ENCODE measurements at regions not wholly inside any gene's neighbourhood (a gene's known extent, or its start where the extent isn't known, plus 50 kb on each side); places are given as distances from the start of the nearest gene placed in this dataset.

GRCh38 chr6:88220493-88220892 is 54.3 kb upstream of the CNR1 start:
- Mint-ChIP-seq H3K9me3 (no peaks in the 10 kb centered on the region), H3K36me3 (no peaks in the 10 kb centered on the region), H3K27me3 (ENCODE audit: insufficient read depth, low read depth) (peaks cover 10% of the 10 kb centered on the region), H3K4me1 (no peaks in the 10 kb centered on the region), H3K4me3 (no peak overlapping the region), H3K27ac (no peak overlapping the region)
- H3K4me3 ChIP-seq = no peak overlapping the region
- peak; percentile 49 for DNase-seq (ENCODE audit: low spot score)
- H3K4me2 ChIP-seq = no peak overlapping the region
- H3K4me1 ChIP-seq = no peaks in the 10 kb centered on the region
- H4K20me1 ChIP-seq (ENCODE audit: low read depth) = peaks cover 3% of the 10 kb centered on the region
- H3F3A ChIP-seq (ENCODE audit: low read depth) = no peaks in the 10 kb centered on the region
- H3K27ac ChIP-seq = no peak overlapping the region
- H3K9me3 ChIP-seq (ENCODE audit: low read depth) = no peaks in the 10 kb centered on the region
- TF ChIP-seq EZH2 (IDR thresholded peaks at IDR 0.05) (no peak), EZH2phosphoT487 (IDR thresholded peaks at IDR 0.05) (no peak), CTCF (IDR thresholded peaks at IDR 0.05) (no peak)
- no peak overlapping the region for H2AFZ ChIP-seq (replicated peaks)
- H3K27me3 ChIP-seq = no peaks in the 10 kb centered on the region
- no peak overlapping the region for H3K9ac ChIP-seq
- H3K79me2 ChIP-seq (ENCODE audit: low read depth) = no peaks in the 10 kb centered on the region
- no peaks in the 10 kb centered on the region for H3K36me3 ChIP-seq

GRCh38 chr6:88216182-88216581 is 50.0 kb upstream of the CNR1 start:
- H3K79me2 ChIP-seq (ENCODE audit: low read depth) = no peaks in the 10 kb centered on the region
- Mint-ChIP-seq H3K9me3 (no peaks in the 10 kb centered on the region), H3K4me1 (peaks cover 14% of the 10 kb centered on the region), H3K36me3 (no peaks in the 10 kb centered on the region), H3K27me3 (ENCODE audit: insufficient read depth, low read depth) (peaks cover 6% of the 10 kb centered on the region), H3K4me3 (no peak overlapping the region), H3K27ac (no peak overlapping the region)
- H3K4me1 ChIP-seq = peaks cover 4% of the 10 kb centered on the region
- peaks cover 3% of the 10 kb centered on the region for H4K20me1 ChIP-seq (ENCODE audit: low read depth)
- H3K27ac ChIP-seq = no peak overlapping the region
- H3K4me3 ChIP-seq = no peak overlapping the region
- no peaks in the 10 kb centered on the region for H3K27me3 ChIP-seq
- H2AFZ ChIP-seq (replicated peaks) = no peak overlapping the region
- no peak for DNase-seq (ENCODE audit: low spot score)
- no peak overlapping the region for H3K4me2 ChIP-seq
- H3K36me3 ChIP-seq = no peaks in the 10 kb centered on the region
- TF ChIP-seq CTCF (IDR thresholded peaks at IDR 0.05) (no peak), EZH2 (IDR thresholded peaks at IDR 0.05) (no peak), EZH2phosphoT487 (IDR thresholded peaks at IDR 0.05) (no peak)
- H3K9me3 ChIP-seq (ENCODE audit: low read depth) = no peaks in the 10 kb centered on the region
- no peak overlapping the region for H3K9ac ChIP-seq
- H3F3A ChIP-seq (ENCODE audit: low read depth) = no peaks in the 10 kb centered on the region

All from neural progenitor cell (in vitro differentiated cells).